DND-41 (cell line): ENCODE measurements at regions not wholly inside any gene's neighbourhood (a gene's known extent, or its start where the extent isn't known, plus 50 kb on each side); places are given as distances from the start of the nearest gene placed in this dataset.

ENCODE experiments used
- CTCF ChIP-seq: IDR thresholded peaks from 2 replicates; pipeline ENCODE4 v1.5.1; 2012; ENCODE audit warnings: borderline replicate concordance, low read length, moderate library complexity, mild to moderate bottlenecking; ENCODE audit not compliant: poor library complexity, severe bottlenecking; ENCODE audit errors: extremely low read depth
- EZH2 ChIP-seq: IDR thresholded peaks from 3 replicates; pipeline ENCODE4 v1.6.1; 2012; ENCODE audit warnings: borderline replicate concordance, low read depth, mild to moderate bottlenecking, moderate library complexity, low read length, inconsistent platforms; ENCODE audit not compliant: severe bottlenecking

DNA sequence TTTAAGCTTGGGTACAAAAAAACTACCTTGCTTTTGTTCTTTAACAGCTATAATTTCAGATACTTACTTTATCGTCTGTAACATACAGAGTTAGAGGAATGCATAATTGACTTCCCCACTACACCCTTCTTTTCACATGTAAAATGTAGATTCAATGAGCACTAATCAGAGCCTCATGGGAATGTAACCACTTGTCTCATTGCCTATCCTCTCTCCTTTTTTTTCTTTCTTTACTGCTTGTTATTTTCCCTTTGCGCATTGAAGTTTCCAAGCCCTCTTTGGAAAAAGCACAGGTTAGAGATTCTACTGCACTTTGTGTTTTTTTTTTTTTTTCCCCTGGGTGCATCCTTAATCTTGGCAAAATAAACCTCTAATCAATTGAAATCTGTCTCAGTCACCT lies 965.1 kb upstream of the PABPC4L start:
- TF ChIP-seq CTCF (no peak), EZH2 (no peak)
